ENCODE measurements at regions not wholly inside any gene's neighbourhood (a gene's known extent, or its start where the extent isn't known, plus 50 kb on each side); places are given as distances from the start of the nearest gene placed in this dataset.

DNA sequence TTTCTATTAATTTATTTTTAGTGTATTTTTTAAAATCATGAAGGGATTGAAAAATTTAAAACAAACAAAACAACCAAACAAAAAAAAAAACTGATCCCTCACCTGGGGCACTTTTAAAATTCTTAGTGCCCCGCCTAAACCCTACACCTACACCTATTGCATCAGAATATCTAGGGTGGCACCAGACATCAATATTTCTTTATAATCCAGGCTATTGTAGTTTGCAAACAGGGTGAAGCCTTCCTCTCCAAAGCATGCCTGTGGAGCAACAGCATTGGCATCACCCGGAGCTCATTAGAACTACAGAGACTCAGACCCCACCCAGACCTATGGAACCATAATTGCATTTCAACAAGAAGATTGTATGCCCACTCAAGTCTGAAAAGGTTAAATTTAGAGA lies 54.9 kb upstream of the ACP3 start:
- Histone ChIP-seq H3K27me3 (ENCODE audit: insufficient read depth, poor library complexity, severe bottlenecking) (no peaks in the 10 kb centered on the region), H3K27ac (replicated peaks) (no peak overlapping the region), H3K4me3 (replicated peaks; ENCODE audit: insufficient read depth, low read length) (no peak overlapping the region)
- no peak for DNase-seq (ENCODE audit: low read depth in 1 of 2, low spot score in 1 of 2)
- TF ChIP-seq GABPA (IDR thresholded peaks at IDR 0.05; ENCODE audit: low read depth) = no peak
- no peak for TF ChIP-seq CTCF (IDR thresholded peaks at IDR 0.05; ENCODE audit: insufficient read depth, low read length)
- TF ChIP-seq REST (IDR thresholded peaks at IDR 0.05; ENCODE audit: insufficient replicate concordance, low read depth) = no peak
- TF ChIP-seq SPI1 (IDR thresholded peaks at IDR 0.05; ENCODE audit: borderline replicate concordance, low read depth) = no peak
- TF ChIP-seq POLR2AphosphoS5 (IDR thresholded peaks at IDR 0.05; ENCODE audit: low read depth) = no peak

- Histone ChIP-seq H3K27me3 (ENCODE audit: insufficient read depth, poor library complexity, severe bottlenecking) (no peaks in the 10 kb centered on the region), H3K27ac (replicated peaks) (no peak overlapping the region), H3K4me3 (replicated peaks; ENCODE audit: insufficient read depth, low read length) (no peak overlapping the region)
- DNase-seq (ENCODE audit: low read depth in 1 of 2, low spot score in 1 of 2) = no peak
- no peak for TF ChIP-seq SPI1 (IDR thresholded peaks at IDR 0.05; ENCODE audit: borderline replicate concordance, low read depth)
- TF ChIP-seq GABPA (IDR thresholded peaks at IDR 0.05; ENCODE audit: low read depth) = no peak
- TF ChIP-seq CTCF (IDR thresholded peaks at IDR 0.05; ENCODE audit: insufficient read depth, low read length) = no peak
- no peak for TF ChIP-seq REST (IDR thresholded peaks at IDR 0.05; ENCODE audit: insufficient replicate concordance, low read depth)
- no peak for TF ChIP-seq POLR2AphosphoS5 (IDR thresholded peaks at IDR 0.05; ENCODE audit: low read depth)
Observed at GRCh38 chr3:132262956-132263355, 54.3 kb upstream of the ACP3 start.

DNA sequence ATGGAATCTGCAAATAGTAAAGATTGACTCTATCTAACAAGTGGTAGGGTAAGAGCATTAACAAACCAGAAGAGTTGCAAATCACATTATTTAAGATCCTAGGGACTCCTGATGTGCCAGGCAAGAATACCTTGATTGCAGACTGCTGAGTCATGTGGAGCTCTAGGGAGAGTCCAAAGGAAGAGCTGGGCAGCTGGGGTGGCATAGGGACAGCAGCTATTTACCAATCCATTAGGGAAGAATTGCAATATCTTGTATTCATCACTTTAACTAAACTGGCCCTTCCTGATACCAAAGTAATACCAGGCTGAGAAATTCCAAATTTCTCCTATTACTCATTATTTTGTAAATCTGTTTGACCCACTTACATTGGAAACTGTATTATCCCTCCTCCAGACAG lies 52.2 kb upstream of the ACP3 start:
- DNase-seq (ENCODE audit: low read depth in 1 of 2, low spot score in 1 of 2) = no peak
- Histone ChIP-seq H3K4me3 (replicated peaks; ENCODE audit: insufficient read depth, low read length) (no peak overlapping the region), H3K27ac (replicated peaks) (no peak overlapping the region), H3K27me3 (ENCODE audit: insufficient read depth, poor library complexity, severe bottlenecking) (no peaks in the 10 kb centered on the region)
- TF ChIP-seq SPI1 (IDR thresholded peaks at IDR 0.05; ENCODE audit: borderline replicate concordance, low read depth) = no peak
- TF ChIP-seq CTCF (IDR thresholded peaks at IDR 0.05; ENCODE audit: insufficient read depth, low read length) = no peak
- TF ChIP-seq REST (IDR thresholded peaks at IDR 0.05; ENCODE audit: insufficient replicate concordance, low read depth) = no peak
- TF ChIP-seq GABPA (IDR thresholded peaks at IDR 0.05; ENCODE audit: low read depth) = no peak
- no peak for TF ChIP-seq POLR2AphosphoS5 (IDR thresholded peaks at IDR 0.05; ENCODE audit: low read depth)
